Fibroblast of lung (primary cell): ENCODE measurements at regions not wholly inside any gene's neighbourhood (a gene's known extent, or its start where the extent isn't known, plus 50 kb on each side); places are given as distances from the start of the nearest gene placed in this dataset.

Source experiments
- CTCF ChIP-seq, 2 donors: IDR thresholded peaks in 1 of 2; conservative IDR thresholded peaks in 1 of 2; 1 replicate in 1 of 2; 2 replicates in 1 of 2; pipeline ENCODE4 v1.5.1; 2011 to 2012; ENCODE audit warnings: low read length in 2 of 2, control low read depth in 1 of 2, inconsistent platforms in 1 of 2, low read depth in 1 of 2, mild to moderate bottlenecking in 1 of 2
- EZH2 ChIP-seq: IDR thresholded peaks from 2 replicates; pipeline ENCODE4 v1.5.1; 2012; ENCODE audit warnings: low read length, control low read depth, mild to moderate bottlenecking; ENCODE audit errors: missing control alignments

DNA sequence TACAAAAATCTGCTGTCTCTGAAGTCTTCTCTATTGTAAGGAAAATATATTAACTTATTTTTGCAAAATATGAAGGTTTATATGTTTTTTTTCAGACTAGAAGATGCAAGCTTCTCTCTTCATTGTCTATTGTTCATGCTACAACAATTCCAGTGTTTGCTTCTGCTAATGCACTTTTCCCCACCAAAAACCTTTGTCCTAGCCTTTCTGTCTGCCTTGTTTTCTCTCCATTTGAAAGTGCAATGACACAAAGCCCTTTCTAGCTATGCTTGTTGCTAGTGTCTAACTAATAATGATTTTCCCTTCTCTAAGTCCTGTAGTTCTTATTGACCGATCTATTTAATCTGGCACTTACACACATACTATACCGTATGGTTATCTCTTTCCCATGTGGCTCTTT, 369.5 kb upstream of the CELF4 start:
- TF ChIP-seq CTCF (conservative IDR thresholded peaks at IDR 0.05 in 1 of 2, IDR thresholded peaks at IDR 0.05 in 1 of 2; ENCODE audit: low read depth in 1 of 2, low read length in 2 of 2) (no peak), EZH2 (no peak)
